ENCODE measurements at regions not wholly inside any gene's neighbourhood (a gene's known extent, or its start where the extent isn't known, plus 50 kb on each side); places are given as distances from the start of the nearest gene placed in this dataset.

DNA sequence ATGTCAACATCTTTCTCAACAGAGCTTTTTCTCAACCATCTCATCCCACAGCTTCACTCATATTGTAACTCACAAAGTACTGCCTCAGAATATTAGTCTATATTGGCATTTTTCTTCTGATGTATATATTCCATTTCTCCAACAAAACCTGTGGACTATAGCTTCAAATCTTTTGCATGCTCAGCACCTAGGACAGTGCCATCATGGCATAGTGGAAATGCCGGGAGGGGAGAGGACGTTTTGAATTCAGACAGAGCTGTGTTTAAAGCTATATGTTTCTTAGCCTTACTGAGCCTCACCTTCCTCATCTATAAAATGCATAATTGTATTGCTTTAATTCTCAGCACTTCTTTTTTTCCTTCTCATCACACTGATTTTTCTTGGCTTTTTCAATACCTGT, 452.6 kb downstream of the GALC start:
- Mint-ChIP-seq H3K36me3 (no peaks in the 10 kb centered on the region), H3K4me1 (no peaks in the 10 kb centered on the region), H3K27me3 (peaks cover 0 to 2% of the 10 kb centered on the region in 2 donors), H3K9me3 (peaks cover 0 to 13% (median 8%) of the 10 kb centered on the region in 8 donors), H3K27ac (no peak overlapping the region), H3K4me3 (no peak overlapping the region)
- Histone ChIP-seq H3K4me1 (ENCODE audit: insufficient read depth, low read length) (no peaks in the 10 kb centered on the region), H3K36me3 (ENCODE audit: insufficient read depth, low read length) (no peaks in the 10 kb centered on the region), H3K27me3 (ENCODE audit: insufficient read depth, low read length) (no peaks in the 10 kb centered on the region), H3K4me3 (ENCODE audit: low read length in 2 of 2) (no peak overlapping the region), H3K9me3 (ENCODE audit: control insufficient read depth in 1 of 2, low read length in 2 of 2) (no peaks in the 10 kb centered on the region), H3K27ac (ENCODE audit: low read depth, low read length) (no peak overlapping the region)
- CTCF ChIA-PET (ENCODE audit: partially characterized antibody): no interaction called here
- DNase-seq: no peak
- POLR2A ChIA-PET (ENCODE audit: partially characterized antibody): no interaction called here
- intact Hi-C loops (cut with micrococcal nuclease): no loop called here

DNA sequence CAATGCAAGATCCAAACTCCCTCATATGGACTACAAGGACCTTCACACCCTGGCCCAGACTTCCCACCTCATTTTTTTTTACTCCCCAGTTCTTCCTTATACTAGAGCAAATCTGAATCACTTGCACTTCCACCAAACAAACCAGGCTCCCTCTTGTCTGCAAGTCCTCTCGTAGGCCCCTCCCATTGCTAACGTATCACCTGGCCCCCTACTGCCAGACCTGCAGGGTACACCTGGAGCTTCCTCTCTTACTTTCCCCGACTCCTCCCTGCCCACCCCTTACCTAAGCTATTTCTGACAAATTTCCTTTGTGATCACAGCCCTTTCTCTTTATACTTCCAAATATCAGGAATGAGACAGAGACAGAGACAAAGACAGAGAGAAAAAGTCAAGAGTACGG, 463.9 kb downstream of the GALC start:
- no peaks in the 10 kb centered on the region for H3K27me3 Mint-ChIP-seq
- POLR2A ChIA-PET (ENCODE audit: partially characterized antibody): no interaction called here

DNA sequence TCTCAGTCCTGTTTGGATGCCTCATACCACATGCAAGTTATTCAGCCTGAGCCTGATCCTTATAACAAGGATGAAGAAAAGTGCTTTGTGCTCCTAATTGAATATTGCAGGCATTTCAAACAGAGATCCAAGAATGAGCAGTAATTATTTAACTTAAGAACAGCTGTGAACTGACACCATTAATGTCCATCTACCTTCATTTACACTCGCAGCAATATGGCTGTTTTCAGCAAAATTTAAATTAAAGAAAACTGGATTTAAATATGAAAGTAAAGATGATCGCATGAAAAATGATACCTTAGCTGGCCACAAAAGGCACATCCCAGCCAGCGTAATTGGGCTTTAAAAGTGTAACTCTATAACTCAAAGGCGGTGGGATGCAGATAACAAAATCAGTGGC, 466.3 kb downstream of the GALC start:
- H3K36me3 ChIP-seq (ENCODE audit: insufficient read depth, low read length): no peaks in the 10 kb centered on the region
- H3K4me3 Mint-ChIP-seq: no peak overlapping the region
- CTCF ChIA-PET (ENCODE audit: partially characterized antibody): no interaction called here
- no peak overlapping the region for H3K27ac ChIP-seq (ENCODE audit: low read depth, low read length)
- POLR2A ChIA-PET (ENCODE audit: partially characterized antibody): no interaction called here
- H3K9me3 ChIP-seq (ENCODE audit: control insufficient read depth in 1 of 2, low read length in 2 of 2): no peaks in the 10 kb centered on the region
- DNase-seq: no peak
- H3K27me3 Mint-ChIP-seq: no peaks in the 10 kb centered on the region
- H3K27me3 ChIP-seq (ENCODE audit: insufficient read depth, low read length): no peaks in the 10 kb centered on the region
- no peaks in the 10 kb centered on the region for H3K4me1 Mint-ChIP-seq
- intact Hi-C loops (cut with micrococcal nuclease): no loop called here
- no peaks in the 10 kb centered on the region for H3K36me3 Mint-ChIP-seq
- peaks cover 0 to 29% (median 2%) of the 10 kb centered on the region in 8 donors for H3K9me3 Mint-ChIP-seq
- H3K27ac Mint-ChIP-seq: no peak overlapping the region
- no peak overlapping the region for H3K4me3 ChIP-seq (ENCODE audit: low read length in 2 of 2)
- H3K4me1 ChIP-seq (ENCODE audit: insufficient read depth, low read length): no peaks in the 10 kb centered on the region

More for the DNA sequence above, 463.9 kb downstream of the GALC start:
- Mint-ChIP-seq H3K4me1 (no peaks in the 10 kb centered on the region), H3K9me3 (peaks cover 0 to 18% (median 3%) of the 10 kb centered on the region in 8 donors), H3K36me3 (no peaks in the 10 kb centered on the region), H3K4me3 (no peak overlapping the region), H3K27ac (no peak overlapping the region)
- no peaks in the 10 kb centered on the region for H3K36me3 ChIP-seq (ENCODE audit: insufficient read depth, low read length)
- H3K4me3 ChIP-seq (ENCODE audit: low read length in 2 of 2): no peak overlapping the region
- no peaks in the 10 kb centered on the region for H3K9me3 ChIP-seq (ENCODE audit: control insufficient read depth in 1 of 2, low read length in 2 of 2)
- CTCF ChIA-PET (ENCODE audit: partially characterized antibody): no interaction called here
- no peak for DNase-seq
- no peaks in the 10 kb centered on the region for H3K4me1 ChIP-seq (ENCODE audit: insufficient read depth, low read length)
- intact Hi-C loops (cut with micrococcal nuclease): no loop called here
- no peaks in the 10 kb centered on the region for H3K27me3 ChIP-seq (ENCODE audit: insufficient read depth, low read length)
- no peak overlapping the region for H3K27ac ChIP-seq (ENCODE audit: low read depth, low read length)

DNA sequence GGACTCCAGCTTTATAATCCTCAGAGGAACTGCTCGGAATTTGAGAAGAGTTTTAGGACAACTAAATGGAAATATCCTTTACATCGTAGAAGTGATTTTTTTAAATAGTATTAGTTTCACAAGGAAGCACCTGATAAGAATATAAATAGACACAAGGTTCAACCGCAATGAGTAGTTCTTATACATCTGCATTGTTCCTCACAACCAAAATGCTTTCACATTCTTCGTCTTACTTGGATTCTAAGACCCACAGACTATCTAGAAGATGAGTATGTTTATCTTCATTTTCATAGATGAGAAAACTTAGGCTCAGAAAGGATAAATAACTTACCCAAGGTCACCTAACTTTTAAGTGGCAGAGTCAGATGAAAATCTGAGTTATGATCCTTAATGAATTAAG, 469.0 kb downstream of the GALC start:
- POLR2A ChIA-PET (ENCODE audit: partially characterized antibody): no interaction called here
- H3K27me3 Mint-ChIP-seq: no peaks in the 10 kb centered on the region

DNA sequence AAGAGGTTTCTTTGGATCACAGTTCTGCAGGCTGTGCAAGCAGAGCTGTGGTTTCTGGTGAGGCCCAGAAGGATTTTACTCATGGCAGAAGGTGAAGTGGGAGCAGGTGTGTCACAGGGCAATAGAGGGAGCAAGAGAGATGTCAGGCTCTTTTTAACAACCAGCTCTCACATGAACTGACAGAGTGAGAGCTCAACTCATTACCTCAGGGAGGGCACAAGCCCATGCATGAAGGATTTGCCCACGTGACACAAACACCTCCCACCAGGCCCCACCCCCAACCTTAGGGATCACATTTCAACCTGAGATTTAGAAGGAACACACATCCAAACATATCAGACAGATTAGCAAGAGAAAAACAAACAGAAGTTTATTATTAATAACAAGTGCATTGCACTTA, 470.4 kb downstream of the GALC start:
- ChIA-PET CTCF (ENCODE audit: partially characterized antibody) (no interaction called here), POLR2A (ENCODE audit: partially characterized antibody) (no interaction called here)
- H3K4me1 Mint-ChIP-seq: no peaks in the 10 kb centered on the region
- peaks cover 0 to 14% (median 0%) of the 10 kb centered on the region in 8 donors for H3K9me3 Mint-ChIP-seq
- Histone ChIP-seq H3K4me1 (ENCODE audit: insufficient read depth, low read length) (no peaks in the 10 kb centered on the region), H3K9me3 (ENCODE audit: control insufficient read depth in 1 of 2, low read length in 2 of 2) (no peaks in the 10 kb centered on the region), H3K27me3 (ENCODE audit: insufficient read depth, low read length) (no peaks in the 10 kb centered on the region), H3K4me3 (ENCODE audit: low read length in 2 of 2) (no peak overlapping the region), H3K36me3 (ENCODE audit: insufficient read depth, low read length) (no peaks in the 10 kb centered on the region), H3K27ac (ENCODE audit: low read depth, low read length) (no peak overlapping the region)
- no peak overlapping the region for H3K27ac Mint-ChIP-seq
- DNase-seq: no peak
- intact Hi-C loops (cut with micrococcal nuclease): no loop called here
- H3K4me3 Mint-ChIP-seq: no peak overlapping the region
- H3K36me3 Mint-ChIP-seq: no peaks in the 10 kb centered on the region
- H3K27me3 Mint-ChIP-seq: no peaks in the 10 kb centered on the region

More for the DNA sequence above, 469.0 kb downstream of the GALC start:
- intact Hi-C loops (cut with micrococcal nuclease): no loop called here
- DNase-seq: no peak
- Histone ChIP-seq H3K27ac (ENCODE audit: low read depth, low read length) (no peak overlapping the region), H3K4me1 (ENCODE audit: insufficient read depth, low read length) (no peaks in the 10 kb centered on the region), H3K9me3 (ENCODE audit: control insufficient read depth in 1 of 2, low read length in 2 of 2) (no peaks in the 10 kb centered on the region), H3K36me3 (ENCODE audit: insufficient read depth, low read length) (no peaks in the 10 kb centered on the region), H3K27me3 (ENCODE audit: insufficient read depth, low read length) (no peaks in the 10 kb centered on the region), H3K4me3 (ENCODE audit: low read length in 2 of 2) (no peak overlapping the region)
- H3K36me3 Mint-ChIP-seq: no peaks in the 10 kb centered on the region
- H3K9me3 Mint-ChIP-seq: peaks cover 0 to 20% (median 0%) of the 10 kb centered on the region in 8 donors
- CTCF ChIA-PET (ENCODE audit: partially characterized antibody): no interaction called here
- no peak overlapping the region for H3K4me3 Mint-ChIP-seq
- no peak overlapping the region for H3K27ac Mint-ChIP-seq
- H3K4me1 Mint-ChIP-seq: no peaks in the 10 kb centered on the region

DNA sequence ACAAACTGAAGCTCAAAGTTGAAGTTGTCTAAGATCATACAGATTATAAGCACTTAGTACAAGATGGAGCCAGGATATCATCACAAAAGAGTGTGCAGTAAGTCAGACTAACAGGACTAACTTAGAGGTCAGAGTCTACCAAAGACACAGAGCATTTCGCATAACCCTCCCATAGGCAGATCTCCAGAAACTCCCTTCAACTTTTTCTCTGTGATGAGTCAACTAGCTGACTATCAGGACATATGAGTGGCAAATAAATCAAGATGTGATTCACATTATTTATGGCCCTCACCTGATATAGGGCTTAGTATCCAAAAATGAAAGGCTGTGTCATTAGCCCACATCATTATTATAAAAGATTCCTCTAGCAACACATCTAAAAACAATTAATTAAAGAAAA, 484.6 kb downstream of the GALC start:
- intact Hi-C loops (cut with micrococcal nuclease): no loop called here
- Mint-ChIP-seq H3K27ac (no peak overlapping the region), H3K4me3 (no peak overlapping the region), H3K27me3 (no peaks in the 10 kb centered on the region), H3K9me3 (peaks cover 0 to 7% (median 1%) of the 10 kb centered on the region in 8 donors), H3K36me3 (no peaks in the 10 kb centered on the region), H3K4me1 (no peaks in the 10 kb centered on the region)
- no peaks in the 10 kb centered on the region for H3K27me3 ChIP-seq (ENCODE audit: insufficient read depth, low read length)
- no peaks in the 10 kb centered on the region for H3K4me1 ChIP-seq (ENCODE audit: insufficient read depth, low read length)
- no peak overlapping the region for H3K4me3 ChIP-seq (ENCODE audit: low read length in 2 of 2)
- DNase-seq: no peak
- no peaks in the 10 kb centered on the region for H3K36me3 ChIP-seq (ENCODE audit: insufficient read depth, low read length)
- CTCF ChIA-PET (ENCODE audit: partially characterized antibody): no interaction called here
- POLR2A ChIA-PET (ENCODE audit: partially characterized antibody): no interaction called here
- H3K9me3 ChIP-seq (ENCODE audit: control insufficient read depth in 1 of 2, low read length in 2 of 2): no peaks in the 10 kb centered on the region
- H3K27ac ChIP-seq (ENCODE audit: low read depth, low read length): no peak overlapping the region

DNA sequence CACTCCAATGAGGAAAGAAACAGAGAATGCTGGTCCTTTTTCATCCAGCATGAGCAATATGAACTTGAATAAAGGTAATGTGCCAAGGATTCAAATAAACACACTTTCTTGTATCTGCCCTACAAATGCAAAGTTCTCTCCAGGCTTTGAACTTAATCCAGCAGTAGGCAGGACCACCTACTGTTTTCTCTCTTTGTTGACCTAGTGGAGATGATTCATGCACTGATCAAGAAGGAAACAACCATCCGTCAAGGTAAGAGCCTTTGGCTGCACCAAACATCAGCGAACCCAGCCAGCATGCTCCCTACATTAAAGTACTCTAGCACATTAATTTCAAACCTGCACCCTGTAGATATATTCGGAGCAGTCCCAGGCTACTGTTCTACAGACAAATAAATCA, 489.3 kb downstream of the GALC start:
- POLR2A ChIA-PET (ENCODE audit: partially characterized antibody): no interaction called here
- intact Hi-C loops (cut with micrococcal nuclease): no loop called here
- no peaks in the 10 kb centered on the region for H3K36me3 ChIP-seq (ENCODE audit: insufficient read depth, low read length)
- no peaks in the 10 kb centered on the region for H3K4me1 ChIP-seq (ENCODE audit: insufficient read depth, low read length)
- no peaks in the 10 kb centered on the region for H3K4me1 Mint-ChIP-seq
- H3K4me3 ChIP-seq (ENCODE audit: low read length in 2 of 2): no peak overlapping the region
- H3K27ac ChIP-seq (ENCODE audit: low read depth, low read length): no peak overlapping the region
- no peak overlapping the region for H3K27ac Mint-ChIP-seq
- peaks cover 0 to 4% (median 2%) of the 10 kb centered on the region in 8 donors for H3K9me3 Mint-ChIP-seq
- H3K27me3 Mint-ChIP-seq: no peaks in the 10 kb centered on the region
- no peaks in the 10 kb centered on the region for H3K36me3 Mint-ChIP-seq
- CTCF ChIA-PET (ENCODE audit: partially characterized antibody): no interaction called here
- H3K4me3 Mint-ChIP-seq: no peak overlapping the region
- no peaks in the 10 kb centered on the region for H3K9me3 ChIP-seq (ENCODE audit: control insufficient read depth in 1 of 2, low read length in 2 of 2)
- no peak for DNase-seq
- H3K27me3 ChIP-seq (ENCODE audit: insufficient read depth, low read length): no peaks in the 10 kb centered on the region

DNA sequence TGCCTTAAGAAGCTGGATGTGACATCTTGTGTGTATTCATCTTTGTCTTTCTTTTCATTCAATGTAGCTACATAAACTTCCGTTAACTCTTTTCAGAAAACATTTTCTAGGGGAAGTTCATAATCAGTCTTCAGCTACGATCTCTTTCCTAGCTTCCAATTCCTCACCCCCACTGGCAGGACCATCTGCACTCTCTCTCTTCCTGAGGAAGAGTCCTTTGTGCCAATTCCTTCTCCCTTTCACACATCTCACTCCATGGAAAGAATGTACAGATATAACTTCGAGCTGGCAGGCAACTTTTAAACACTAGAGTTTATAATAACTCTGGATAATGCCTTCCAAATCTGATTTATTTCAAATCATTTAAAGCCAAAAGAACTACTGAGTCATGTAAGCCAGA, 495.7 kb downstream of the GALC start:
- Histone ChIP-seq H3K4me3 (ENCODE audit: low read length in 2 of 2) (no peak overlapping the region), H3K27me3 (ENCODE audit: insufficient read depth, low read length) (no peaks in the 10 kb centered on the region), H3K36me3 (ENCODE audit: insufficient read depth, low read length) (no peaks in the 10 kb centered on the region), H3K4me1 (ENCODE audit: insufficient read depth, low read length) (no peaks in the 10 kb centered on the region), H3K9me3 (ENCODE audit: control insufficient read depth in 1 of 2, low read length in 2 of 2) (no peaks in the 10 kb centered on the region), H3K27ac (ENCODE audit: low read depth, low read length) (no peak overlapping the region)
- Mint-ChIP-seq H3K4me3 (no peak overlapping the region), H3K36me3 (no peaks in the 10 kb centered on the region), H3K27me3 (no peaks in the 10 kb centered on the region), H3K27ac (no peak overlapping the region), H3K4me1 (no peaks in the 10 kb centered on the region), H3K9me3 (peaks cover 0 to 6% (median 4%) of the 10 kb centered on the region in 8 donors)
- ChIA-PET POLR2A (ENCODE audit: partially characterized antibody) (no interaction called here), CTCF (ENCODE audit: partially characterized antibody) (no interaction called here)
- no peak for DNase-seq
- intact Hi-C loops (cut with micrococcal nuclease): no loop called here
